Left lung (tissue), 4 donors: ENCODE measurements at regions not wholly inside any gene's neighbourhood (a gene's known extent, or its start where the extent isn't known, plus 50 kb on each side); places are given as distances from the start of the nearest gene placed in this dataset.
A peak's percentile ranks its signal among the peaks of the same experiment; 100 is the strongest.

Source experiments
- ATAC-seq: fragments of 200-7000 bp; cut with Tn5 transposase; one replicate; pipeline ENCODE4 v1.9.1; 2020; ENCODE audit warnings: moderate library complexity
- DNase-seq, 4 donors: peaks; one replicate each; pipeline ENCODE4 v3.0.0-alpha.2; 2013 to 2020
- H3K27ac ChIP-seq, 2 donors: fragments of 200-600 bp; sonication (generic) in 1 of 2; one replicate each; pipeline versions ENCODE4 v1.5.0 to v1.8.0; 2020 to 2021
- H3K27me3 ChIP-seq, 2 donors: fragments of 200-600 bp; sonication (generic) in 1 of 2; one replicate each; pipeline versions ENCODE4 v1.5.0 to v1.8.0; 2020 to 2021
- H3K36me3 ChIP-seq, 2 donors: fragments of 200-600 bp; sonication (generic) in 1 of 2; one replicate each; pipeline versions ENCODE4 v1.5.0 to v1.8.0; 2020 to 2021
- H3K4me1 ChIP-seq, 2 donors: fragments of 200-600 bp; one replicate each; pipeline ENCODE4 v1.8.0; 2021
- H3K4me3 ChIP-seq, 2 donors: fragments of 200-600 bp; sonication (generic) in 1 of 2; one replicate each; pipeline versions ENCODE4 v1.5.0 to v1.8.0; 2020 to 2021; ENCODE audit warnings: mild to moderate bottlenecking in 1 of 2
- H3K9me3 ChIP-seq, 2 donors: fragments of 200-600 bp; sonication (generic) in 1 of 2; one replicate each; pipeline versions ENCODE4 v1.5.0 to v1.8.0; 2020 to 2021
- CTCF ChIP-seq, 2 donors: fragments of 200-600 bp; sonication (generic) in 1 of 2; IDR thresholded peaks; one replicate each; pipeline versions ENCODE4 v1.5.0 to v1.8.0; 2021; ENCODE audit warnings: antibody characterized with exemption in 2 of 2
- intact Hi-C, 2 donors: fragments of 100-400 bp; cut with DNase I; formaldehyde crosslinking; loops; one replicate each; pipeline versions ENCODE4 v1.11.2 to v1.14.2; 2022
- donor health status: DM: no; HTN: yes; CAD: no.
- donor health status: DM: no; HTN: no; CAD: no.

GRCh38 chr5:2212481-2212880, 329.8 kb upstream of the IRX4 start:
- H3K4me3 ChIP-seq: no peak overlapping the region
- peaks cover 0 to 9% of the 10 kb centered on the region in 2 donors for H3K27me3 ChIP-seq
- intact Hi-C loops: no loop called here
- H3K4me1 ChIP-seq: no peaks in the 10 kb centered on the region
- H3K27ac ChIP-seq: no peak overlapping the region
- no peak for DNase-seq
- no peaks in the 10 kb centered on the region for H3K9me3 ChIP-seq
- no peak for ATAC-seq
- H3K36me3 ChIP-seq: no peaks in the 10 kb centered on the region
- no peak for TF ChIP-seq CTCF (IDR thresholded peaks at IDR 0.05)

- DNase-seq (no peak), ATAC-seq (no peak)
- H3K9me3 ChIP-seq: no peaks in the 10 kb centered on the region
- H3K4me1 ChIP-seq: no peaks in the 10 kb centered on the region
- no peak overlapping the region for H3K4me3 ChIP-seq
- H3K36me3 ChIP-seq: no peaks in the 10 kb centered on the region
- intact Hi-C loops: no loop called here
- H3K27me3 ChIP-seq: peaks cover 0 to 9% of the 10 kb centered on the region in 2 donors
- no peak for TF ChIP-seq CTCF (IDR thresholded peaks at IDR 0.05)
- H3K27ac ChIP-seq: no peak overlapping the region
These were observed 325.5 kb upstream of the IRX4 start for GRCh38 chr5:2208239-2208544.

- intact Hi-C loops: no loop called here
- ATAC-seq (peak; percentile 90), DNase-seq (peak in 1 of 4 donors; percentile 62)
- no peak overlapping the region for H3K4me3 ChIP-seq
- H3K27me3 ChIP-seq: peaks cover 0 to 9% of the 10 kb centered on the region in 2 donors
- no peaks in the 10 kb centered on the region for H3K36me3 ChIP-seq
- no peaks in the 10 kb centered on the region for H3K4me1 ChIP-seq
- no peak for TF ChIP-seq CTCF (IDR thresholded peaks at IDR 0.05)
- no peak overlapping the region for H3K27ac ChIP-seq
- no peaks in the 10 kb centered on the region for H3K9me3 ChIP-seq
These were observed 324.9 kb upstream of the IRX4 start for GRCh38 chr5:2207416-2208238.

- peaks cover 0 to 9% of the 10 kb centered on the region in 2 donors for H3K27me3 ChIP-seq
- no peak overlapping the region for H3K4me3 ChIP-seq
- ATAC-seq (no peak), DNase-seq (no peak)
- no peaks in the 10 kb centered on the region for H3K36me3 ChIP-seq
- intact Hi-C loops: no loop called here
- H3K4me1 ChIP-seq: no peaks in the 10 kb centered on the region
- no peaks in the 10 kb centered on the region for H3K9me3 ChIP-seq
- TF ChIP-seq CTCF (IDR thresholded peaks at IDR 0.05): no peak
- H3K27ac ChIP-seq: no peak overlapping the region
These were observed 324.3 kb upstream of the IRX4 start for GRCh38 chr5:2207109-2207399.

- ATAC-seq: no peak
- Histone ChIP-seq H3K4me1 (no peaks in the 10 kb centered on the region), H3K36me3 (no peaks in the 10 kb centered on the region), H3K27me3 (peaks cover 0 to 9% of the 10 kb centered on the region in 2 donors), H3K4me3 (no peak overlapping the region), H3K9me3 (no peaks in the 10 kb centered on the region), H3K27ac (no peak overlapping the region)
- TF ChIP-seq CTCF (IDR thresholded peaks at IDR 0.05): no peak
- intact Hi-C loops: no loop called here
- no peak for DNase-seq
These were observed 323.8 kb upstream of the IRX4 start for GRCh38 chr5:2206293-2207108.
